ENCODE measurements at regions not wholly inside any gene's neighbourhood (a gene's known extent, or its start where the extent isn't known, plus 50 kb on each side); places are given as distances from the start of the nearest gene placed in this dataset.

DNA sequence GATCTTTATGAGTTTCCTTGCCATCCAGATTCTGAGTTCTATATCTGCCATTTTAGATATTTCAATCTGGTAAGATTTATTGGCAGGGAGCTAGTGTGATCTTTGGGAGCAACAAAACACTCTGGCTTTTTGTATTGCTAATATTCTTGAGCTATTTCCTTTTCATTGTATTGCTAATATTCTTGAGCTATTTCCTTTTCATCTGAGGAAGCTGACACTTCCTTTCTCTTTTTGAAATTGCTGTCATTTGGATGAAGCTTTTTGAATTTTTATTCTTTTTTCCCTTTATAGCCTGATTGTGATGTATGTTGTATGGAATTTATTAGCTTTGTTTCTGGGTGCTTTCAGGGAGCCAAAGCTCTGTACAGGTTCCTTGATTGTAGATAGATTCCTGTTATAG is 873.5 kb upstream of the ATXN8OS start:
- TF ChIP-seq, protein P1, sequence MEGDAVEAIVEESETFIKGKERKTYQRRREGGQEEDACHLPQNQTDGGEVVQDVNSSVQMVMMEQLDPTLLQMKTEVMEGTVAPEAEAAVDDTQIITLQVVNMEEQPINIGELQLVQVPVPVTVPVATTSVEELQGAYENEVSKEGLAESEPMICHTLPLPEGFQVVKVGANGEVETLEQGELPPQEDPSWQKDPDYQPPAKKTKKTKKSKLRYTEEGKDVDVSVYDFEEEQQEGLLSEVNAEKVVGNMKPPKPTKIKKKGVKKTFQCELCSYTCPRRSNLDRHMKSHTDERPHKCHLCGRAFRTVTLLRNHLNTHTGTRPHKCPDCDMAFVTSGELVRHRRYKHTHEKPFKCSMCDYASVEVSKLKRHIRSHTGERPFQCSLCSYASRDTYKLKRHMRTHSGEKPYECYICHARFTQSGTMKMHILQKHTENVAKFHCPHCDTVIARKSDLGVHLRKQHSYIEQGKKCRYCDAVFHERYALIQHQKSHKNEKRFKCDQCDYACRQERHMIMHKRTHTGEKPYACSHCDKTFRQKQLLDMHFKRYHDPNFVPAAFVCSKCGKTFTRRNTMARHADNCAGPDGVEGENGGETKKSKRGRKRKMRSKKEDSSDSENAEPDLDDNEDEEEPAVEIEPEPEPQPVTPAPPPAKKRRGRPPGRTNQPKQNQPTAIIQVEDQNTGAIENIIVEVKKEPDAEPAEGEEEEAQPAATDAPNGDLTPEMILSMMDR (IDR thresholded peaks at IDR 0.05; ENCODE audit: low read depth, low read length) = no peak
- TF ChIP-seq EZH2phosphoT487 (IDR thresholded peaks at IDR 0.05; ENCODE audit: low read depth) = no peak
